Thyroid gland (tissue), 4 donors: ENCODE measurements at regions not wholly inside any gene's neighbourhood (a gene's known extent, or its start where the extent isn't known, plus 50 kb on each side); places are given as distances from the start of the nearest gene placed in this dataset.

Source experiments
- POLR2A ChIP-seq, 2 donors: fragments of 450-650 bp; IDR thresholded peaks; one replicate each; pipeline ENCODE4 v1.6.1; 2017; ENCODE audit warnings: antibody characterized with exemption in 2 of 2, mild to moderate bottlenecking in 2 of 2, moderate library complexity in 1 of 2
- TF ChIP-seq, protein P1 (sequence below), 6 experiments: fragments of 200-600 bp in 3 of 6; fragments of 450-650 bp in 3 of 6; sonication (generic) in 3 of 6; IDR thresholded peaks; one replicate each; pipeline ENCODE4 v1.5.1; 2016 to 2019; ENCODE audit warnings: antibody characterized with exemption in 6 of 6, mild to moderate bottlenecking in 2 of 6, inconsistent platforms in 1 of 6, moderate library complexity in 1 of 6

DNA sequence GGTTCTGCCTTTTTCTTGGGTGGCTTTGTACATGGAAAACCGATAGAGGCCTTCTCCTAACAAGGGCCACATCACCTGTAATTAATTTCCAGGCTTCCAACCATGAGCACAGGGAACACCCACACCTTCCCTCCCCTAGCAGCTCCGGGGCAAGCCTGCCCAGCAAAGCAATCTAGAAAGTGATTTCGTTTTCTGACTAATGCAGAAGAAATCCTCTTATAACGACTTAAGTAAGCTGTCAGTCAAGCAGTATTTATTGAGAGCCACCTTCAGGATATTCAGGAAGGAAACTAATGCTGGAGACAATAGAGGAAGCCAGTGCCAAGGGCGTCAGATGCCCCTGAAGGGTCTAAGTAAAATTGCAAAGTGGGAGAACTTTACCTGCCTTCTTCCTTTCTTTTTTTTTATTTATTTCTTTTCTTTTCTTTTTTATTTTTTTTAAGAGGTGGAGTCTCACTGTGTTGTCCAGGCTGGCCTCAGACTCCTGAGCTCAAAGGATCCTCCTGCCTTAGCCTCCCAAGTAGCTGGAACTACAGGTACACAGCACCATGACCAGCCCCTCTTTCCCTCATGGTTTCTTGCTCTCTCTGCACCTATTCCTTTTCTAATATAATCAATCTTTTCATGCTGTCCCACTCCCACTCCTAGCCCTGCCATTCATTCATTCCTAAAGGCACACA lies 67.5 kb upstream of the MBOAT1 start:
- TF ChIP-seq, protein P1, sequence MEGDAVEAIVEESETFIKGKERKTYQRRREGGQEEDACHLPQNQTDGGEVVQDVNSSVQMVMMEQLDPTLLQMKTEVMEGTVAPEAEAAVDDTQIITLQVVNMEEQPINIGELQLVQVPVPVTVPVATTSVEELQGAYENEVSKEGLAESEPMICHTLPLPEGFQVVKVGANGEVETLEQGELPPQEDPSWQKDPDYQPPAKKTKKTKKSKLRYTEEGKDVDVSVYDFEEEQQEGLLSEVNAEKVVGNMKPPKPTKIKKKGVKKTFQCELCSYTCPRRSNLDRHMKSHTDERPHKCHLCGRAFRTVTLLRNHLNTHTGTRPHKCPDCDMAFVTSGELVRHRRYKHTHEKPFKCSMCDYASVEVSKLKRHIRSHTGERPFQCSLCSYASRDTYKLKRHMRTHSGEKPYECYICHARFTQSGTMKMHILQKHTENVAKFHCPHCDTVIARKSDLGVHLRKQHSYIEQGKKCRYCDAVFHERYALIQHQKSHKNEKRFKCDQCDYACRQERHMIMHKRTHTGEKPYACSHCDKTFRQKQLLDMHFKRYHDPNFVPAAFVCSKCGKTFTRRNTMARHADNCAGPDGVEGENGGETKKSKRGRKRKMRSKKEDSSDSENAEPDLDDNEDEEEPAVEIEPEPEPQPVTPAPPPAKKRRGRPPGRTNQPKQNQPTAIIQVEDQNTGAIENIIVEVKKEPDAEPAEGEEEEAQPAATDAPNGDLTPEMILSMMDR (IDR thresholded peaks at IDR 0.05), result no peak
- no peak for TF ChIP-seq POLR2A (IDR thresholded peaks at IDR 0.05)
